HCT116 (cell line): ENCODE measurements at regions not wholly inside any gene's neighbourhood (a gene's known extent, or its start where the extent isn't known, plus 50 kb on each side); places are given as distances from the start of the nearest gene placed in this dataset.

Source experiments
- ATAC-seq: fragments of 200-7000 bp; cut with Tn5 transposase; 2 replicates; pipeline ENCODE4 v1.9.1; 2020; ENCODE audit warnings: mild to moderate bottlenecking, moderate library complexity
- BruUV-seq: library from RNA; stranded (reverse); fragments of 400-500 nt; replicated peaks from 2 replicates; lab custom pipeline; 2021; lab: Mats Ljungman, UMichigan
- CTCF ChIA-PET: fragments of 300-600 bp; sonication (Branson Sonifier 250); formaldehyde crosslinking; loops from one replicate; lab custom pipeline; 2021; ENCODE audit warnings: antibody characterized with exemption; lab: Charles Lee
- POLR2A ChIA-PET: fragments of 300-600, 350-600 bp; sonication (Branson Sonifier 250); formaldehyde crosslinking; loops from one replicate; lab custom pipeline; 2021; ENCODE audit warnings: antibody characterized with exemption; lab: Charles Lee
- RAD21 ChIA-PET, 2 experiments: fragments of 300-600 bp; sonication (Branson Sonifier 250); formaldehyde crosslinking; loops; one replicate each; lab custom pipeline; 2023; ENCODE audit warnings: low total read pairs in 2 of 2; ENCODE audit not compliant: uncharacterized antibody in 2 of 2, unreplicated experiment in 2 of 2, low non-redundant PET in 1 of 2; lab: Charles Lee
- DNase-seq: peaks from one replicate; pipeline ENCODE4 v3.0.0-alpha.2; 2010; ENCODE audit warnings: low read depth, low spot score
- H2AFZ ChIP-seq: fragments of 200-600 bp; shearing (Covaris generic), sonication (generic); 2 replicates; pipeline ENCODE4 v1.6.1; 2017; ENCODE audit warnings: low read depth, mixed run types, mixed read lengths, antibody characterized with exemption, low read length; ENCODE audit not compliant: poor library complexity, severe bottlenecking
- H3K27ac ChIP-seq: 2 replicates; pipeline ENCODE4 v1.5.1; 2012; ENCODE audit warnings: low read depth, low read length
- H3K27me3 ChIP-seq: fragments of 200-600 bp; sonication (generic); 2 replicates; pipeline ENCODE4 v1.6.1; 2016; ENCODE audit warnings: mixed run types, low read length, mixed read lengths; ENCODE audit not compliant: insufficient read depth
- H3K36me3 ChIP-seq, 2 experiments: fragments of 200-500 bp in 1 of 2; fragments of 200-600 bp in 1 of 2; sonication (Bioruptor generic) in 1 of 2; sonication (generic) in 1 of 2; 2 replicates each; pipeline versions ENCODE4 v1.5.1 to v1.6.1; 2014 to 2016; ENCODE audit warnings: low read length in 2 of 2, inconsistent platforms in 1 of 2, mixed read lengths in 1 of 2, mixed run types in 1 of 2; ENCODE audit not compliant: insufficient read depth in 2 of 2, control insufficient read depth in 1 of 2
- H3K4me1 ChIP-seq, 2 experiments: fragments of 200-600 bp in 1 of 2; sonication (generic) in 1 of 2; 2 replicates each; pipeline versions ENCODE4 v1.5.1 to v1.6.1; 2012 to 2017; ENCODE audit warnings: low read length in 2 of 2, inconsistent platforms in 1 of 2, mild to moderate bottlenecking in 1 of 2, mixed read lengths in 1 of 2, mixed run types in 1 of 2, moderate library complexity in 1 of 2; ENCODE audit not compliant: insufficient read depth in 2 of 2, control insufficient read depth in 1 of 2
- H3K4me2 ChIP-seq: fragments of 200-600 bp; sonication (generic); 2 replicates; pipeline ENCODE4 v1.6.1; 2017; ENCODE audit warnings: mixed run types, low read length, mixed read lengths
- H3K4me3 ChIP-seq, 2 experiments: fragments of 200-600 bp in 1 of 2; sonication (generic) in 1 of 2; replicated peaks in 1 of 2; 2 replicates each; pipeline ENCODE4 v1.5.1; 2011 to 2016; ENCODE audit warnings: low read length in 2 of 2, control low read depth in 1 of 2, low read depth in 1 of 2, mild to moderate bottlenecking in 1 of 2, mixed read lengths in 1 of 2, mixed run types in 1 of 2
- H3K79me2 ChIP-seq: fragments of 200-600 bp; sonication (generic); 2 replicates; pipeline ENCODE4 v1.6.1; 2017; ENCODE audit warnings: mild to moderate bottlenecking, mixed run types, low read length, moderate library complexity, mixed read lengths; ENCODE audit not compliant: insufficient read depth
- H3K9ac ChIP-seq: fragments of 200-600 bp; sonication (generic); 2 replicates; pipeline ENCODE4 v1.6.1; 2016; ENCODE audit warnings: low read length, mixed read lengths
- H3K9me2 ChIP-seq: fragments of 200-600 bp; sonication (generic), shearing (Covaris generic); 2 replicates; pipeline ENCODE4 v1.6.1; 2017; ENCODE audit warnings: mixed run types, mild to moderate bottlenecking, moderate library complexity; ENCODE audit not compliant: insufficient read depth
- H3K9me3 ChIP-seq, 2 experiments: fragments of 200-500 bp in 1 of 2; fragments of 200-600 bp in 1 of 2; sonication (Bioruptor generic) in 1 of 2; sonication (generic) in 1 of 2; 2 replicates each; pipeline ENCODE4 v1.6.1; 2014 to 2017; ENCODE audit warnings: low read length in 2 of 2, mixed read lengths in 2 of 2, inconsistent platforms in 1 of 2, low read depth in 1 of 2, mild to moderate bottlenecking in 1 of 2, mixed run types in 1 of 2, moderate library complexity in 1 of 2; ENCODE audit not compliant: control insufficient read depth in 1 of 2, insufficient read depth in 1 of 2
- H4K20me1 ChIP-seq: fragments of 200-600 bp; sonication (generic), shearing (Covaris generic); 2 replicates; pipeline ENCODE4 v1.6.1; 2017; ENCODE audit warnings: mixed run types, mild to moderate bottlenecking, moderate library complexity; ENCODE audit not compliant: insufficient read depth
- ATF3 ChIP-seq: IDR thresholded peaks from 2 replicates; pipeline ENCODE4 v1.6.1; 2012
- CEBPB ChIP-seq: IDR thresholded peaks from 2 replicates; pipeline ENCODE4 v1.6.1; 2012; ENCODE audit warnings: low read depth
- EGR1 ChIP-seq: IDR thresholded peaks from 2 replicates; pipeline ENCODE4 v1.6.1; 2012; ENCODE audit warnings: low read depth
- EZH2 ChIP-seq: fragments of 200-600 bp; sonication (generic); IDR thresholded peaks from 2 replicates; pipeline ENCODE4 v1.6.1; 2017; ENCODE audit warnings: antibody characterized with exemption, mixed run types
- EZH2phosphoT487 ChIP-seq: fragments of 200-600 bp; IDR thresholded peaks from 2 replicates; pipeline ENCODE4 v1.6.1; 2018; ENCODE audit warnings: antibody characterized with exemption, borderline replicate concordance
- FOSL1 ChIP-seq: IDR thresholded peaks from 2 replicates; pipeline ENCODE4 v1.6.1; 2012; ENCODE audit warnings: low read depth
- RAD21 ChIP-seq: IDR thresholded peaks from 2 replicates; pipeline ENCODE4 v1.6.1; 2012; ENCODE audit warnings: low read depth, mild to moderate bottlenecking
- SIN3A ChIP-seq: IDR thresholded peaks from 2 replicates; pipeline ENCODE4 v1.6.1; 2012; ENCODE audit warnings: low read depth
- SP1 ChIP-seq: IDR thresholded peaks from 2 replicates; pipeline ENCODE4 v1.6.1; 2012; ENCODE audit warnings: low read depth
- SRF ChIP-seq: IDR thresholded peaks from 2 replicates; pipeline ENCODE4 v1.6.1; 2012; ENCODE audit warnings: low read depth
- ZBTB33 ChIP-seq: IDR thresholded peaks from 2 replicates; pipeline ENCODE4 v1.6.1; 2011; ENCODE audit warnings: mild to moderate bottlenecking, low read length, moderate library complexity; ENCODE audit not compliant: insufficient replicate concordance; ENCODE audit errors: extremely low read depth
- ZNF274 ChIP-seq: fragments of 200-500 bp; sonication (Bioruptor generic); IDR thresholded peaks from 2 replicates; pipeline ENCODE4 v1.6.1; 2014; ENCODE audit warnings: mild to moderate bottlenecking, low read depth, low read length, inconsistent platforms
- intact Hi-C: fragments of 100-400 bp; cut with micrococcal nuclease; formaldehyde crosslinking; loops from 2 replicates; pipeline ENCODE4 v1.10.0; 2022
- TF ChIP-seq, protein P1 (sequence below): IDR thresholded peaks from 2 replicates; pipeline ENCODE4 v1.6.1; 2012; ENCODE audit warnings: low read depth
- TF ChIP-seq, protein P2 (sequence below), 3 experiments: fragments of 200-600 bp in 1 of 3; sonication (generic) in 1 of 3; IDR thresholded peaks in 2 of 3; conservative IDR thresholded peaks in 1 of 3; 2 replicates each; pipeline ENCODE4 v1.5.1; 2012 to 2017; ENCODE audit warnings: low read depth in 2 of 3, low read length in 2 of 3, antibody characterized with exemption in 1 of 3, borderline replicate concordance in 1 of 3, control low read depth in 1 of 3, mild to moderate bottlenecking in 1 of 3, mixed read lengths in 1 of 3, mixed run types in 1 of 3, moderate library complexity in 1 of 3; ENCODE audit not compliant: insufficient read depth in 1 of 3
- TF ChIP-seq, protein P3 (sequence below): IDR thresholded peaks from 2 replicates; pipeline ENCODE4 v1.6.1; 2012

GRCh38 chr5:135266303-135266635, 132.8 kb downstream of the MACROH2A1 start:
- no peak overlapping the region for H3K4me2 ChIP-seq
- no peaks in the 10 kb centered on the region for H3K27me3 ChIP-seq
- DNase-seq (no peak), ATAC-seq (no peak)
- no peak overlapping the region for H3K4me3 ChIP-seq
- no peak overlapping the region for H3K9ac ChIP-seq
- H4K20me1 ChIP-seq = no peaks in the 10 kb centered on the region
- H3K79me2 ChIP-seq = no peaks in the 10 kb centered on the region
- ChIA-PET CTCF (no interaction called here), RAD21 (no interaction called here)
- no peaks in the 10 kb centered on the region for H3K9me2 ChIP-seq
- 0 out of 4 replicates have a peak, but pooled peaks cover 0 to 6% of the 10 kb centered on the region in 2 experiments for H3K9me3 ChIP-seq
- no peak for TF ChIP-seq ZNF274
- TF ChIP-seq RAD21 = no peak
- TF ChIP-seq FOSL1 = no peak
- TF ChIP-seq, protein P1, sequence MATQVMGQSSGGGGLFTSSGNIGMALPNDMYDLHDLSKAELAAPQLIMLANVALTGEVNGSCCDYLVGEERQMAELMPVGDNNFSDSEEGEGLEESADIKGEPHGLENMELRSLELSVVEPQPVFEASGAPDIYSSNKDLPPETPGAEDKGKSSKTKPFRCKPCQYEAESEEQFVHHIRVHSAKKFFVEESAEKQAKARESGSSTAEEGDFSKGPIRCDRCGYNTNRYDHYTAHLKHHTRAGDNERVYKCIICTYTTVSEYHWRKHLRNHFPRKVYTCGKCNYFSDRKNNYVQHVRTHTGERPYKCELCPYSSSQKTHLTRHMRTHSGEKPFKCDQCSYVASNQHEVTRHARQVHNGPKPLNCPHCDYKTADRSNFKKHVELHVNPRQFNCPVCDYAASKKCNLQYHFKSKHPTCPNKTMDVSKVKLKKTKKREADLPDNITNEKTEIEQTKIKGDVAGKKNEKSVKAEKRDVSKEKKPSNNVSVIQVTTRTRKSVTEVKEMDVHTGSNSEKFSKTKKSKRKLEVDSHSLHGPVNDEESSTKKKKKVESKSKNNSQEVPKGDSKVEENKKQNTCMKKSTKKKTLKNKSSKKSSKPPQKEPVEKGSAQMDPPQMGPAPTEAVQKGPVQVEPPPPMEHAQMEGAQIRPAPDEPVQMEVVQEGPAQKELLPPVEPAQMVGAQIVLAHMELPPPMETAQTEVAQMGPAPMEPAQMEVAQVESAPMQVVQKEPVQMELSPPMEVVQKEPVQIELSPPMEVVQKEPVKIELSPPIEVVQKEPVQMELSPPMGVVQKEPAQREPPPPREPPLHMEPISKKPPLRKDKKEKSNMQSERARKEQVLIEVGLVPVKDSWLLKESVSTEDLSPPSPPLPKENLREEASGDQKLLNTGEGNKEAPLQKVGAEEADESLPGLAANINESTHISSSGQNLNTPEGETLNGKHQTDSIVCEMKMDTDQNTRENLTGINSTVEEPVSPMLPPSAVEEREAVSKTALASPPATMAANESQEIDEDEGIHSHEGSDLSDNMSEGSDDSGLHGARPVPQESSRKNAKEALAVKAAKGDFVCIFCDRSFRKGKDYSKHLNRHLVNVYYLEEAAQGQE = no peak
- no peak for TF ChIP-seq EGR1
- TF ChIP-seq, protein P2, sequence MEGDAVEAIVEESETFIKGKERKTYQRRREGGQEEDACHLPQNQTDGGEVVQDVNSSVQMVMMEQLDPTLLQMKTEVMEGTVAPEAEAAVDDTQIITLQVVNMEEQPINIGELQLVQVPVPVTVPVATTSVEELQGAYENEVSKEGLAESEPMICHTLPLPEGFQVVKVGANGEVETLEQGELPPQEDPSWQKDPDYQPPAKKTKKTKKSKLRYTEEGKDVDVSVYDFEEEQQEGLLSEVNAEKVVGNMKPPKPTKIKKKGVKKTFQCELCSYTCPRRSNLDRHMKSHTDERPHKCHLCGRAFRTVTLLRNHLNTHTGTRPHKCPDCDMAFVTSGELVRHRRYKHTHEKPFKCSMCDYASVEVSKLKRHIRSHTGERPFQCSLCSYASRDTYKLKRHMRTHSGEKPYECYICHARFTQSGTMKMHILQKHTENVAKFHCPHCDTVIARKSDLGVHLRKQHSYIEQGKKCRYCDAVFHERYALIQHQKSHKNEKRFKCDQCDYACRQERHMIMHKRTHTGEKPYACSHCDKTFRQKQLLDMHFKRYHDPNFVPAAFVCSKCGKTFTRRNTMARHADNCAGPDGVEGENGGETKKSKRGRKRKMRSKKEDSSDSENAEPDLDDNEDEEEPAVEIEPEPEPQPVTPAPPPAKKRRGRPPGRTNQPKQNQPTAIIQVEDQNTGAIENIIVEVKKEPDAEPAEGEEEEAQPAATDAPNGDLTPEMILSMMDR (IDR thresholded peaks at IDR 0.05 in 2 of 3, conservative IDR thresholded peaks at IDR 0.05 in 1 of 3; ENCODE audit: borderline replicate concordance in 1 of 3, insufficient read depth in 1 of 3, low read depth in 2 of 3, low read length in 2 of 3) = no peak
- TF ChIP-seq CEBPB = no peak
- no peak for TF ChIP-seq SIN3A
- TF ChIP-seq, protein P3, sequence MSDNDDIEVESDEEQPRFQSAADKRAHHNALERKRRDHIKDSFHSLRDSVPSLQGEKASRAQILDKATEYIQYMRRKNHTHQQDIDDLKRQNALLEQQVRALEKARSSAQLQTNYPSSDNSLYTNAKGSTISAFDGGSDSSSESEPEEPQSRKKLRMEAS = no peak
- no peak for TF ChIP-seq SP1
- TF ChIP-seq SRF = no peak
- TF ChIP-seq EZH2phosphoT487 = no peak
- TF ChIP-seq ATF3 = no peak
- no peak for TF ChIP-seq ZBTB33
- no peak for TF ChIP-seq EZH2
- TF ChIP-seq, all 23 proteins: peak for 0
- H2AFZ ChIP-seq = no peak overlapping the region
- H3K27ac ChIP-seq = no peak overlapping the region
- no TSS peak for BruUV-seq
- peaks cover 6 to 27% of the 10 kb centered on the region in 2 experiments for H3K4me1 ChIP-seq
- intact Hi-C loops = no loop called here
- POLR2A ChIA-PET = no interaction called here
- no peaks in the 10 kb centered on the region for H3K36me3 ChIP-seq
